Liver (tissue), 8 donors: ENCODE measurements at regions not wholly inside any gene's neighbourhood (a gene's known extent, or its start where the extent isn't known, plus 50 kb on each side); places are given as distances from the start of the nearest gene placed in this dataset.

Experiments
- DNase-seq: peaks from one replicate; pipeline ENCODE4 v3.0.0-alpha.2; 2017; ENCODE audit warnings: low spot score
- H3K27ac ChIP-seq, 2 donors: one replicate each; pipeline ENCODE4 v1.7.0; 2013; ENCODE audit warnings: inconsistent platforms in 2 of 2, low read length in 2 of 2, control low read depth in 1 of 2, low read depth in 1 of 2, mild to moderate bottlenecking in 1 of 2
- H3K27me3 ChIP-seq, 4 donors: one replicate each; pipeline versions ENCODE4 v1.6.1 to v1.7.0; 2013; ENCODE audit warnings: low read length in 3 of 4, inconsistent platforms in 1 of 4, mild to moderate bottlenecking in 1 of 4, moderate library complexity in 1 of 4; ENCODE audit not compliant: control insufficient read depth in 4 of 4, insufficient read depth in 4 of 4
- H3K36me3 ChIP-seq, 4 donors: one replicate each; pipeline versions ENCODE4 v1.6.1 to v1.7.0; 2013; ENCODE audit warnings: low read length in 3 of 4, mild to moderate bottlenecking in 3 of 4, low read depth in 1 of 4, moderate library complexity in 1 of 4; ENCODE audit not compliant: control insufficient read depth in 4 of 4, insufficient read depth in 3 of 4
- H3K4me1 ChIP-seq, 4 donors: one replicate each; pipeline versions ENCODE4 v1.6.1 to v1.7.0; 2013; ENCODE audit warnings: low read length in 3 of 4, mild to moderate bottlenecking in 3 of 4, moderate library complexity in 1 of 4; ENCODE audit not compliant: control insufficient read depth in 4 of 4, insufficient read depth in 4 of 4
- H3K4me3 ChIP-seq, 3 donors: one replicate each; pipeline versions ENCODE4 v1.6.1 to v1.7.0; 2013; ENCODE audit warnings: low read length in 3 of 3, control low read depth in 1 of 3, low read depth in 1 of 3, mild to moderate bottlenecking in 1 of 3
- H3K9ac ChIP-seq, 2 donors: one replicate each; pipeline ENCODE4 v1.7.0; 2013; ENCODE audit warnings: low read length in 2 of 2, mild to moderate bottlenecking in 2 of 2, moderate library complexity in 2 of 2, control low read depth in 1 of 2, low read depth in 1 of 2
- H3K9me3 ChIP-seq, 4 donors: one replicate each; pipeline versions ENCODE4 v1.6.1 to v1.7.0; 2013; ENCODE audit warnings: low read length in 3 of 4; ENCODE audit not compliant: control insufficient read depth in 4 of 4
- EGR1 ChIP-seq, 2 donors: IDR thresholded peaks; 2 replicates each; pipeline ENCODE4 v1.6.1; 2016 to 2018; ENCODE audit warnings: antibody characterized with exemption in 2 of 2, low read depth in 2 of 2
- FOXA2 ChIP-seq: IDR thresholded peaks from 2 replicates; pipeline ENCODE4 v1.6.1; 2016; ENCODE audit warnings: antibody characterized with exemption
- GABPA ChIP-seq, 2 donors: IDR thresholded peaks in 1 of 2; conservative IDR thresholded peaks in 1 of 2; 2 replicates each; pipeline ENCODE4 v1.6.1; 2016; ENCODE audit warnings: antibody characterized with exemption in 2 of 2, mild to moderate bottlenecking in 1 of 2, moderate library complexity in 1 of 2
- JUND ChIP-seq, 2 donors: IDR thresholded peaks; 2 replicates each; pipeline ENCODE4 v1.6.1; 2016; ENCODE audit warnings: antibody characterized with exemption in 2 of 2
- NR2F2 ChIP-seq: IDR thresholded peaks from 2 replicates; pipeline ENCODE4 v1.6.1; 2016; ENCODE audit warnings: antibody characterized with exemption
- RAD21 ChIP-seq, 2 donors: IDR thresholded peaks; 2 replicates each; pipeline ENCODE4 v1.6.1; 2016; ENCODE audit warnings: antibody characterized with exemption in 2 of 2, mild to moderate bottlenecking in 2 of 2
- RXRA ChIP-seq, 2 donors: IDR thresholded peaks; 2 replicates each; pipeline ENCODE4 v1.6.1; 2017 to 2018; ENCODE audit warnings: antibody characterized with exemption in 2 of 2, mild to moderate bottlenecking in 1 of 2
- SP1 ChIP-seq: IDR thresholded peaks from 2 replicates; pipeline ENCODE4 v1.6.1; 2018; ENCODE audit warnings: antibody characterized with exemption, mild to moderate bottlenecking
- TAF1 ChIP-seq: conservative IDR thresholded peaks from 2 replicates; pipeline ENCODE4 v1.6.1; 2016; ENCODE audit warnings: antibody characterized with exemption, mild to moderate bottlenecking
- YY1 ChIP-seq: IDR thresholded peaks from 2 replicates; pipeline ENCODE4 v1.6.1; 2016; ENCODE audit warnings: antibody characterized with exemption, mild to moderate bottlenecking
- WGBS: extraction: QIAGEN DNeasy Blood & Tissue Kit; methylation state at CpG from one replicate; pipeline ENCODE4 v1.1.7; 2013; 5-methylcytosine and 5-hydroxymethylcytosine counted together
- TF ChIP-seq, protein P1 (sequence below): fragments of 150-350 bp; IDR thresholded peaks from 2 replicates; pipeline ENCODE4 v1.5.1; 2017; ENCODE audit warnings: improper control_type of control experiment, low read depth, low read length; ENCODE audit not compliant: missing input control
- TF ChIP-seq, protein P2 (sequence below): IDR thresholded peaks from 2 replicates; pipeline ENCODE4 v1.6.1; 2016; ENCODE audit warnings: antibody characterized with exemption
- TF ChIP-seq, protein P3 (sequence below): IDR thresholded peaks from 2 replicates; pipeline ENCODE4 v1.6.1; 2016; ENCODE audit warnings: antibody characterized with exemption, mild to moderate bottlenecking
- donor health status: healthy.
- donor health status: healthy.
- donor health status: healthy.
- donor health status: healthy.
- donor health status: healthy.

DNA sequence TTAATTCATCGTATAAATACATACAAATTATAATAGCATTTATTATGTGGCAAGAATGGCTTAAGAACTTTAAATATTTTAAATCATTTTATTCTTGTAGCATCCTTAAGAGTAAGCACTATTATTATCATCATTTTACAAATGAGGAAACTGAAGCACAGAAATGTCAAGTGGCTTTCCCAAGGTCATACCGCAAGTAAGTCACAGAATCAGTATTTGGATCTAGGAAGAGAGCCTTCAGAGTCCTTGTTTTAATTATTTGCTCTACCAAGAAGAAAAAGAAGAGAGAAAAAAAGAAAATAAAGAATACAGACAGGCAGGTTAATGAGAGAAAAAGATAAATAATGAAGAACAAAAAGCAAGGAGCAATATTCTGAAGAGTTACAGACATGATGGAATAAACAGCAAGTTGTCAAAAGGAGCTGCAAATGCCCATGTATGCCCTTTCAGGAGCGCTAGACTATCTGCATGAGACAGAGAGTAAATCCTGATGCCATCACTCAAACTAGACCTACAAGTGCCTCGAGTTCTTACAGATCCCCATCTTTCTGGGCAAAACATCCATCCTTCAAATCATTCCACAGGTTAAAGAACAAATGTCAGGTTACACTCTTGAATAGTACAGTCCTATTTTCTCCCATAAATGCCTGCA lies 57.8 kb upstream of the ETAA1 start (continued):
- TF ChIP-seq, protein P1, sequence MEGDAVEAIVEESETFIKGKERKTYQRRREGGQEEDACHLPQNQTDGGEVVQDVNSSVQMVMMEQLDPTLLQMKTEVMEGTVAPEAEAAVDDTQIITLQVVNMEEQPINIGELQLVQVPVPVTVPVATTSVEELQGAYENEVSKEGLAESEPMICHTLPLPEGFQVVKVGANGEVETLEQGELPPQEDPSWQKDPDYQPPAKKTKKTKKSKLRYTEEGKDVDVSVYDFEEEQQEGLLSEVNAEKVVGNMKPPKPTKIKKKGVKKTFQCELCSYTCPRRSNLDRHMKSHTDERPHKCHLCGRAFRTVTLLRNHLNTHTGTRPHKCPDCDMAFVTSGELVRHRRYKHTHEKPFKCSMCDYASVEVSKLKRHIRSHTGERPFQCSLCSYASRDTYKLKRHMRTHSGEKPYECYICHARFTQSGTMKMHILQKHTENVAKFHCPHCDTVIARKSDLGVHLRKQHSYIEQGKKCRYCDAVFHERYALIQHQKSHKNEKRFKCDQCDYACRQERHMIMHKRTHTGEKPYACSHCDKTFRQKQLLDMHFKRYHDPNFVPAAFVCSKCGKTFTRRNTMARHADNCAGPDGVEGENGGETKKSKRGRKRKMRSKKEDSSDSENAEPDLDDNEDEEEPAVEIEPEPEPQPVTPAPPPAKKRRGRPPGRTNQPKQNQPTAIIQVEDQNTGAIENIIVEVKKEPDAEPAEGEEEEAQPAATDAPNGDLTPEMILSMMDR, result no peak
- TF ChIP-seq FOXA2 (no peak), SP1 (no peak), GABPA (IDR thresholded peaks at IDR 0.05 in 1 of 2, conservative IDR thresholded peaks at IDR 0.05 in 1 of 2) (no peak)

DNA sequence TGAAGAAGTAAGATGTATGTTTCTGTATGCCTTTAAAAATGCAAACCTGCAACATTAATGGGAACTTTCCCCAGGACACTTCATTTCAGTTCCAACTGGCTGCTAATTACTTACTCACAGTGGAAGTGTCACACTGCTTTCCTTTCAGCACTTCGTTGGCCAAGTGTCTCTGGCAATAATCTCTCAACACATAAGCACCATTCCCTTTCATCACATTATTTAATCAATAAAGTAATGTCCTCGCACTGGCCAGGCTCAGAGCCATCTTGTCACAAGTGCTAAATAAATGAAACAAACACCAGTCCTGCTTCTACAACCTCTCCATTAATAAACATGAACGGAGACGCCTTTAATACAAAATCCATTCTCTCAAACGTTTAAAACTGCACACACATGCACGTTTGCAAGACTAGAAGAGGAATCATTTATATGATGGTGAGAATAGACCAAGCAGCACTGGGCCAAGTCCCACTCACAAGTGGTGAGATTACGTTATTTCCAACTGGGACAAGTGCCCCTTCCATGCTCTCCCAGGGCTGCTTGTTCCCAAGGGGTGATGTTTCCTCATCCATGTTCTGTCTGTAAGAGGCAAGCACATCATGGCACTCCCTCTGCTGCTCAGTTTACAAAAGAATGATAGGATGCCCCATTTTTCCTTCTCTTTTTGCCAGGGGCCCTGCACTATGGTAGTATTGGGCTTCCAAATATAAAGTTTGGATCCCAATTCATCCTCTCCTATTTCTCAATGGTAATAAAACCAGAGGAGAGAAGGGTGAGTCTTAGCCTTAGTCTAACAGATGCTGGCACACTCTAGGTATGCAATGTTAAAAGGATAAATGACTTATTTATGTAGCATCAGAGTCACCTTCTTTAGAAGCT lies 56.8 kb upstream of the ETAA1 start:
- Histone ChIP-seq H3K36me3 (no peaks in the 10 kb centered on the region), H3K4me3 (no peak overlapping the region), H3K4me1 (no peaks in the 10 kb centered on the region), H3K9ac (no peak overlapping the region), H3K9me3 (no peaks in the 10 kb centered on the region), H3K27ac (no peak overlapping the region), H3K27me3 (no peaks in the 10 kb centered on the region)
- TF ChIP-seq SP1 (no peak), RAD21 (IDR thresholded peaks at IDR 0.05) (no peak), JUND (IDR thresholded peaks at IDR 0.05) (no peak), YY1 (no peak), GABPA (IDR thresholded peaks at IDR 0.05 in 1 of 2, conservative IDR thresholded peaks at IDR 0.05 in 1 of 2) (no peak), TAF1 (no peak), NR2F2 (no peak), EGR1 (IDR thresholded peaks at IDR 0.05; ENCODE audit: low read depth in 2 of 2) (no peak), RXRA (IDR thresholded peaks at IDR 0.05) (no peak)
- TF ChIP-seq, protein P2, sequence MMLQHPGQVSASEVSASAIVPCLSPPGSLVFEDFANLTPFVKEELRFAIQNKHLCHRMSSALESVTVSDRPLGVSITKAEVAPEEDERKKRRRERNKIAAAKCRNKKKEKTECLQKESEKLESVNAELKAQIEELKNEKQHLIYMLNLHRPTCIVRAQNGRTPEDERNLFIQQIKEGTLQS, result no peak
- TF ChIP-seq, protein P1, result no peak
- TF ChIP-seq, protein P3, sequence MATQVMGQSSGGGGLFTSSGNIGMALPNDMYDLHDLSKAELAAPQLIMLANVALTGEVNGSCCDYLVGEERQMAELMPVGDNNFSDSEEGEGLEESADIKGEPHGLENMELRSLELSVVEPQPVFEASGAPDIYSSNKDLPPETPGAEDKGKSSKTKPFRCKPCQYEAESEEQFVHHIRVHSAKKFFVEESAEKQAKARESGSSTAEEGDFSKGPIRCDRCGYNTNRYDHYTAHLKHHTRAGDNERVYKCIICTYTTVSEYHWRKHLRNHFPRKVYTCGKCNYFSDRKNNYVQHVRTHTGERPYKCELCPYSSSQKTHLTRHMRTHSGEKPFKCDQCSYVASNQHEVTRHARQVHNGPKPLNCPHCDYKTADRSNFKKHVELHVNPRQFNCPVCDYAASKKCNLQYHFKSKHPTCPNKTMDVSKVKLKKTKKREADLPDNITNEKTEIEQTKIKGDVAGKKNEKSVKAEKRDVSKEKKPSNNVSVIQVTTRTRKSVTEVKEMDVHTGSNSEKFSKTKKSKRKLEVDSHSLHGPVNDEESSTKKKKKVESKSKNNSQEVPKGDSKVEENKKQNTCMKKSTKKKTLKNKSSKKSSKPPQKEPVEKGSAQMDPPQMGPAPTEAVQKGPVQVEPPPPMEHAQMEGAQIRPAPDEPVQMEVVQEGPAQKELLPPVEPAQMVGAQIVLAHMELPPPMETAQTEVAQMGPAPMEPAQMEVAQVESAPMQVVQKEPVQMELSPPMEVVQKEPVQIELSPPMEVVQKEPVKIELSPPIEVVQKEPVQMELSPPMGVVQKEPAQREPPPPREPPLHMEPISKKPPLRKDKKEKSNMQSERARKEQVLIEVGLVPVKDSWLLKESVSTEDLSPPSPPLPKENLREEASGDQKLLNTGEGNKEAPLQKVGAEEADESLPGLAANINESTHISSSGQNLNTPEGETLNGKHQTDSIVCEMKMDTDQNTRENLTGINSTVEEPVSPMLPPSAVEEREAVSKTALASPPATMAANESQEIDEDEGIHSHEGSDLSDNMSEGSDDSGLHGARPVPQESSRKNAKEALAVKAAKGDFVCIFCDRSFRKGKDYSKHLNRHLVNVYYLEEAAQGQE, result no peak
- DNase-seq, result no peak
- WGBS, result 51% methylated on average over 7 of the region's 7 CpGs
